Peyer's patch (tissue), 4 donors: ENCODE measurements at regions not wholly inside any gene's neighbourhood (a gene's known extent, or its start where the extent isn't known, plus 50 kb on each side); places are given as distances from the start of the nearest gene placed in this dataset.

ENCODE experiments used
- POLR2A ChIP-seq, 2 donors: fragments of 450-650 bp; IDR thresholded peaks; one replicate each; pipeline ENCODE4 v1.5.1; 2017; ENCODE audit warnings: antibody characterized with exemption in 2 of 2, mild to moderate bottlenecking in 2 of 2, moderate library complexity in 2 of 2
- TF ChIP-seq, protein P1 (sequence below), 6 experiments: fragments of 450-650 bp in 4 of 6; fragments of 200-600 bp in 2 of 6; sonication (generic) in 1 of 6; IDR thresholded peaks; one replicate each; pipeline ENCODE4 v1.5.1; 2017 to 2019; ENCODE audit warnings: antibody characterized with exemption in 6 of 6, mild to moderate bottlenecking in 3 of 6, moderate library complexity in 1 of 6

GRCh38 chr20:55581519-55581918, 423.8 kb downstream of the CBLN4 start:
- no peak for TF ChIP-seq POLR2A (IDR thresholded peaks at IDR 0.05)
- TF ChIP-seq, protein P1, sequence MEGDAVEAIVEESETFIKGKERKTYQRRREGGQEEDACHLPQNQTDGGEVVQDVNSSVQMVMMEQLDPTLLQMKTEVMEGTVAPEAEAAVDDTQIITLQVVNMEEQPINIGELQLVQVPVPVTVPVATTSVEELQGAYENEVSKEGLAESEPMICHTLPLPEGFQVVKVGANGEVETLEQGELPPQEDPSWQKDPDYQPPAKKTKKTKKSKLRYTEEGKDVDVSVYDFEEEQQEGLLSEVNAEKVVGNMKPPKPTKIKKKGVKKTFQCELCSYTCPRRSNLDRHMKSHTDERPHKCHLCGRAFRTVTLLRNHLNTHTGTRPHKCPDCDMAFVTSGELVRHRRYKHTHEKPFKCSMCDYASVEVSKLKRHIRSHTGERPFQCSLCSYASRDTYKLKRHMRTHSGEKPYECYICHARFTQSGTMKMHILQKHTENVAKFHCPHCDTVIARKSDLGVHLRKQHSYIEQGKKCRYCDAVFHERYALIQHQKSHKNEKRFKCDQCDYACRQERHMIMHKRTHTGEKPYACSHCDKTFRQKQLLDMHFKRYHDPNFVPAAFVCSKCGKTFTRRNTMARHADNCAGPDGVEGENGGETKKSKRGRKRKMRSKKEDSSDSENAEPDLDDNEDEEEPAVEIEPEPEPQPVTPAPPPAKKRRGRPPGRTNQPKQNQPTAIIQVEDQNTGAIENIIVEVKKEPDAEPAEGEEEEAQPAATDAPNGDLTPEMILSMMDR (IDR thresholded peaks at IDR 0.05) = no peak
